COLO668 (cell line): ENCODE measurements at regions not wholly inside any gene's neighbourhood (a gene's known extent, or its start where the extent isn't known, plus 50 kb on each side); places are given as distances from the start of the nearest gene placed in this dataset.

Experiments used
- DNase-seq: peaks from one replicate; lab custom pipeline; 2025; ENCODE audit not compliant: unreplicated experiment; lab: John Stamatoyannopoulos, UW

DNA sequence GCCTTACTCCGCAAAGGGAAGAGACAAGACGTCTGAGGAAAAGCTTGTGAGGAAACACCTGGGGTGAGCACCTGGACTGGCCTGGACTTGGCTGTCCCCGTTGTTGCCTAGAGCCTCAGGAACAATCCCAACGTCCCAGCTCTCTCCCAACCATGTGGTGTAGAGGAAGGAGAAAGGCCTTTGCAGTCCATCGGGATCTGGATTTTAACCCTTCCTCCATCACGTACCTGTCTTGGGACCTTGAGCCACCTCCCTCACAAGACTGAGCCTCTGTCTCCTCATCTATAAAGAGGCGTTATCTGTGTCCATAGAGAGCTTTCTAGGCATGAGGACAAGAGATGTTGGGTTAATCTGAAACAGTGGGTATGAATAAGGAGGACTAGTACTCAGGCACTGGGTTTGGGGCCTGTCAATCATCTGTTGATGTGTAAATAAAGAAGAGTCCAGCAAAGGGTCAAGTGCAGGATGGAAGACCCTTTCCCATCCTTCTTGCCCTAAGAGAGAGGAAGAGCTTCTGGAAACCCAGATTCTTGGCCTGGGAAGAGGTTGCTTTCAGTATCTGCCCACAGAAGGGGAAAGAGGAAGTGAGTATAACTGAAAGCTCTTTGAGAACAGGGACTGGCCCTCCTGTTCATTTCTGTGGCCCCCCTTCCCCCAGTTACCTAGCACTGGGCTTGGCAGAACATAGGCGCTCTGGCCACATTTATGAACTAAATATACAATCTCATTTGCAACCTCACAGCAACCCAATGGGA is 137.1 kb downstream of the PJA1 start:
- DNase-seq, result no peak

DNA sequence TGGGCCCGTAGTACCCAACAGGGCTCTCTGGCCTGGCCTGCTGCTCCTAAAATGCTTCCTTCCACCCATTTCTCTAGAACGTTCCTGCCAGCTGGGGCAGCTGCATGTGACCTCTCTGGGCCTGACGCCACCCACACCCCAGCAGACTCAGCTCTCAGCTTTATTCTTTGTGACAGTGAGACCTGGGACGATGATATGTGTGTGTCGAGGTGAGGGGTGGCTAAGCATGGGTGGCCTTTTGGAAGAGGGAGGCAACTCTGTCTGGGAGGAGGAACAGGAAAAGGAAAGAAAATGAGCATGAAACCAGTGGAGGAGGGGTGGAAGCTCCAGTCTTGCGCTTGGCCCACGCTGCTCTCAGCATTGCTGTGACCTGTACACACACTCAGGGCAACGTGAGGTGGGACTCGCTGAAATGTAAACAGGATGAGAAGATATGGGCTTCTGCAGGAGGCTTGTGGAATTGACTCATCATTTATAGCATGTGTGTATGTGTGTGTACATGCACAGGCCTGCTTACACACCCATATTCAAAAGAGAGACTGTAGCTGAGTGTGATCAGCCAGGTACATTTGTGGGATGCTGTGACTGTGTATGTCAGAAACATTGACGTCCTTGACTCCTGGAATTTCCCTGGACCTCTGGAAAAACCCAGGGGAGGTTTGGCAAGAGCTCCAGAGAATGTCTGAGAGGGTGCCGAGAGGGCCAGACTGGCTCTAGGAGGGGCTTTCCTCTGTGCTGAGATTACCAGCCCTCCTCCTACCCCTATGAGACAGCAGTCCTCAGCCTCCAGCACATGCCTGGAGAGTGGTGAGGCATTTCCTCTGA is 137.9 kb downstream of the PJA1 start:
- DNase-seq, result no peak

DNA sequence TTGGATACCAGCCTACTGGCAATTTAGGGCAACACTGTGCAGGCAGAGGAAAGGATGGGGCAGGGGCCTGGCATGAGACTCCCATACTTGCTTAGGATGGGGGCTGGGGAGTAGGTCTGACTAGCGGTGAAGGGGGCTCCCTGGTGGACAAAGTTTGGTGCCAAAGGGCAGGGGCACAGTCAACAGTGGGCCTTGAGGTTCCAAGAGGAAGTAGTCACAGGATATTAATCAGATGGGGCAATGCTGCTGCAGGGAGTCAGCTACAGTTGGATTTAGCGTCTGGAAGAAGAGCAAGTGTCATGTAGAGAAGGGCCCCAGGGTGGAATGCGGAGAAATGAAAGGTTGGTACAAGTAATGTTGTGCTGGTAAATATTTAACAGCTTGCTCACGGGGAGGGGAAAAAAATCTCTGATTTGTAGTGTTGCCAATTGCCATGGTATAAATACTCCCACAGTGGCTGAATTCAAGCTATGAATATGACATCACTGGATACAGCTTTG is 139.4 kb downstream of the PJA1 start:
- DNase-seq, result no peak

DNA sequence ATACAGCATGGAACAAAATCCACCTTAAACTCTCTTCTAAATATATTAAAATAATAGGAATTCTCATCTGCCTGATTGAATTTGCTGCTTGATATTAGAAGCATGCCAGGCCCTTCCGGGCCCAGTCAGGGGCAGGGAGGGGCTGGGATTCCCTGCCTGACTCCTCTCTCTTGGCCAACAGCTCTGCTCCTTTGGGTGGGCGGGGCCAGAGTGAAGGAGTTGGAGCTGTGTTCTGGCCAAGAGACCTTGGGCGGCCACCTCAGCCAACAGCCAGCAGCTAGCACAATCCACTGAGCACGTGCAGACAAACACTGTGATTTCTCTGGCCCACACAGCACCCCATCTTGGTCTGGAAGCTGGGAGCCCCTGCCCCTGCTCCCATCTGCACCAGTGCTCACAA is 140.3 kb downstream of the PJA1 start:
- DNase-seq, result no peak

DNA sequence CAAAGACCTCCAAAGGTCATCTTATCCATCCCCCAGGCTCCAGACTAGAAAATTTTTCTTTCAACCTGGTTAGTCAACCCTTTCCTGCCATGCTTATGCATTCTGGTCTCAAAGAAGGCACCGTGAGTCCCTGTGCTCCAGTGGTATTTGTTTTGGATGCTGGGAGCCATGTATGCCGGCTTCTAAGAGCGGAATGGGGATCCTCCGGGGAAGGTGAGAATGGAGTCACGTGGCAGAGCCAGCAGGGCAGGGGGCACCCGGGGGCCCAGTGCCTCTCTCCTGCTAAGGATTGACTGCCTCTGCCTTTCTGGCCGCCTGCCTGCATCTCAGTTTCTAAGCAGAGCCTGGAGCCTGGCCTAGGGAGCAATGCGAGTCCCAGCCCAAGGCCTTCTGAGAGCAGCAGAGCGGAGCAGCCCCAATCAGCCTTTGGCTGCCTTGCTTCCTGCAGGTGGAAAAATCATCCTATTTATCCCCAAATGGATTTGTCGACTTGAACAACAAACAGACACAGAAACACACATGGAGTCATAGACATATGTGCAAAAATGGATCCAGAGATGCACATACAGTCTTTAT is 141.0 kb downstream of the PJA1 start:
- no peak for DNase-seq

DNA sequence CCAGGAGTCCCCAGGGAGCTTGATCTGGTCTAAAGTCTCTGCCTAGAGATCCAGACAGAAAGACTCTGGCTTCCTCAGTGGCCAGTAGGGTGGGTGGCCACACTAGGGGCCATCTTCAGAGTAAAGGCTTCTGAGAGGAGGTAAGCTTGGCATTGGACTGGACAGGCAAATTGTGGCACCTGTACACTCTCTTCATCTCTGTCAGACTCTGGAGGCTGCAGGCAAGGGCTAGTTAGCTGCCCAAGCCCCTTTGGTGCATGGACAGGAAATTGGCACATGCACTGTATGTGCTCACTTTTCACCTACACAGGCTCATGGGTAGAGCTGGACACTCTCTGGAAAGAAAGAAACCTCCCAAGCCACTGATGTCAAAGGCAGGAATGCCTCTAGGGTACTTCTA is 142.8 kb downstream of the PJA1 start:
- no peak for DNase-seq

DNA sequence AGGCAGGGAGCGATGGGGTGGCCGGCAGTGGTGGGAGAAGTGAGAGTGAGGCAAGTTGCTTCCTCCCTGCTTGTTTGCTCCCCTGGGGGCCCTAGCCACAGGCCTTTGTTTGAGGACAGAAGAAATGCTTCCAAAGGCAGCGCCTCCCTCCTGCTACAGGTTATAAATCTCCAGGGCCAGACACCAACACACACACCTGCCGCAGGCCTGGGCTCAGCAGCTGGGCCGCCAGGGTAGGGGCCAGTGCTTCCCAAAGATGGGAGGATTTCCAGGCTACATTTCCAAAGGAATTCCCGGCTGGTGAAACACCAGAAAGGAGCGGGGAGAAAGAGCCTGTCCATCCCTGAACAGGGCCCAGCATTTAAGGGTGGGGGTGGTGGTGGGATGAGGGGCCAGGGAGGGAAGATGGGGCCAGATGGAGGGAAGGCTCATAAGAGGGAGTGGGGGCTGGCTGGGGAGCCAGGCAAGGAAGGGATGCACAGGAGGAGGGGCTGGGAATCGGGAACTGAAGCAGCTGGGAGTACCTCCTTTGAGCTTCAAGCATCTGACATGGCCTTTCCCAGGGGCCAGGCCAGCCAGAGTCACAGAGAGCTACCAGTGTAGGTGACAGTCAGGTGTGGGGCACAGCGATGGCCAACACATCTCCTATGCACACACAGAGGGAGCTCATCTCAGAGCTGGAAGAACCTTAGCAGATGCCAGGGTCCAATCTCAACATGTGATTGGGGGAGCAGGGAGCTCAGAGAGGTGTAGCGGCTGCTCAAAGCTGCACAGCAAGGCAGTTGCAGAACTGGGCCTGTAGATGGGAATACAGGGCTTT is 143.9 kb downstream of the PJA1 start:
- DNase-seq, result no peak

DNA sequence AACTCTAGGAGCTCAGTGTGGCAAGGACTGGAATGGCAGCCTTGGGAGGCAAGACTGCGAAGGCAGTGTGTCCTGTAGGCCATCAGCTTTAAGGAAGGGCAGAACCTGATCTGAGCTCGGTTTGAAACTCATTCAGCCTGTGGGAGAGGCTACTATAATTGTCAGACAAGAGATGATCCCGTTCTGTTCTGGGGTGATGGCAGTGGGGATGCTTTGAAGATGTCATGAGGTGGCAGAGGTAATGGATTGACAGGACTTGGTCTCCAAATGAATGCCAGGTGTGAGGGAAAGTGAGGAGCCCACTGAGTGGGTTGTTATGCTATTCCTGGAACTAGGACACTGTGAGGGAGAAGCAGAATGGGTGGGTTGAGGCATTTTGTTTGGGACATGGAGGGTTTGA is 144.9 kb downstream of the PJA1 start:
- DNase-seq, result no peak

DNA sequence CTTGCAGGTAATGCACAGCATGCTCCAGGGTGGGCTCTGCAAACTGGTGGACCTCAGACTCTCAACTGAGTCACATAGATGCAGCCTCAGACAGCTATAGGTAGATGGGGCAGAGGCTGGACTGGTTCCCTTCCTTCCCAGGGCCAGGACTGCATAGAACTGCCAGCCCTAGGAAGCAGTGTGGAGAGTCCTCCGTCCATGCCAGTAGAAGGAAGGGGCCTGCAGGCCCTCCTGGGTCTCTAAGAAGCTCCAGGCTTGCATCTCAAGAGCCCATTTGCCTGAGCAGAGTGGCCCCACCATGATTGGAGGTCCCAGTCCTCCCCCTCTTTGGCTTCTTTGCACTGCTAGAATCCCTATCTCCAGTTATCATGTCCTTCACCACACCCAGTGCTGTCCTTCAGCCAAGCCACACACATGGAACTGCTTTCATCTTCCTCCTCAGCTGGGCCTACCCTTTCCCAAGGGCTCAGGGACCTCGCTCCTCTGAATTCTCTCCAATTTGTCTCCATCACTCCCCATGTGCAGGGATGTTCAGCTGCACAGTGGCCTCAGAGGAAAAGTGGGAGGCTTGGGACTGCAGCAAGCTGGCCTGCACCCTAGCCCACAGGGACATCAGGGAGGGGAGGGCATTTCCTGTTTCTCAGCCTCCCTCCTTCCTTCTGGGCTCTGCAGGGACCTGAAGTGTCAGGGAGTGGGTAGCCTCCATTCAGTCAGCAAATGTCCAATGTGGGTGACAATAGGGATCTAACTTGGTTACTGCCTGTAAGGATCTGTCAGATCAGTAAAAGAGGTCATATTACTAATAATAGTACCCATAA is 146.0 kb downstream of the PJA1 start:
- DNase-seq, result no peak

DNA sequence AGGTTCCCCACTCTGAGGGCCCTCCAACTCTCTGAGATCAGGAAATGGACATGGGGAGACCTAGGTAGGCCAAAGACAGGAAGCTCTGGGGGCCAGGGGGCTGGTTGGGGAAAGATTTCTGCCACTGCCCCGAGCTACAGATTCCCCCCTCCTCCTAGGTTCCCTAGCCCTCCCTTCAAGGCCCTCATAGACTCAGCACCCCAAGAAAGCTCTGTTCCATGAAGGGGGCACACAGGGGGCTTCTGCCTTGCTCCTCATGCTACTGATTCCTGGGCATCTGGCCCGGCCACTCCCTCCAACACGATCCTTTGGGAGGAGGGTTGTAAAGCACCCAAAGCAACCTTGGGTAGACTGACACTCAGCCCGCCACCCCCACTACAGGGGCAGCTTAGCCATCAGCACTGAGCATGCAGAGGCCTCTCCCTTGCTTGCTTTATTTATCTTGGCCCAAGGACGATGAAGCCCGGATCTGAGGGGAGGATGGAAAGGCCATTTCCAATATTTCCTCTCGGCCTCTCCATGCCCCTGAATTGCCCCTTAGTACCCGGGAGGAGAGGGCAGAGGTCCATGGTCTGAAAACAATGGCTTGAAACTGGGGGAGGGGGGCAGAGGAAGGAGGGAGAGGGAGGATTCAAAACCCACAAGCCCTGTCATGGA is 146.7 kb downstream of the PJA1 start:
- no peak for DNase-seq

DNA sequence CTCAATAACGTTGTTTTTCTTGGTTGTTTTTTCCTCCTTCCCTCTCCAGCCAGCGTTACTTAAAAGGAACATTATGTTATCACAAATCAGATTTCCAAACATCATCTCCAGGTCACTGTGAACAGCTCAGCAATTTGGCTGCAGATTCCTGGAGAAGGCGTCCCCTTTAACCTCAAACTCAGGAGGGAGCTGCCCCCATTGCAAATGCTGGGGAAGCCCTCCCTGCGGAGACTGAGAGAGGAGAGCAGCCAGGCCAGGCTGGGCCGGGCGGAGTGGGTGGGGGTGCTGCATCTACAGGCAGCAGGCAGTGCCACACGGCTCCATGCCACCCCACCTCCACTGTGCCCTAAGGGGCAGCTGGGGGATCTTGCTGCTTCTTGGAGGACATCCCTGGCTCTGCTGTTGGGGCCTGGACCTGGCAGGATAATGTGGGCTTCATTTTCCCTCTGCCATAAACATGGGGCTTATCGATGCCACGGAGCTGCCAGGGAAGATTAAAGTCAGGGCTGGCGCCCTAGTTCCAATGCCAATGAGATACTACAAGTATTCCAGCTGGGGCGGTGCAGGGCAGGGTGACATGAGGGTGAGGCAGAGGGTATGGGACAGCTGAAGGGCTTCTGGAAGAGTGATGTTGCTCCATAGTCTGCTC is 148.8 kb downstream of the PJA1 start:
- DNase-seq, result no peak

DNA sequence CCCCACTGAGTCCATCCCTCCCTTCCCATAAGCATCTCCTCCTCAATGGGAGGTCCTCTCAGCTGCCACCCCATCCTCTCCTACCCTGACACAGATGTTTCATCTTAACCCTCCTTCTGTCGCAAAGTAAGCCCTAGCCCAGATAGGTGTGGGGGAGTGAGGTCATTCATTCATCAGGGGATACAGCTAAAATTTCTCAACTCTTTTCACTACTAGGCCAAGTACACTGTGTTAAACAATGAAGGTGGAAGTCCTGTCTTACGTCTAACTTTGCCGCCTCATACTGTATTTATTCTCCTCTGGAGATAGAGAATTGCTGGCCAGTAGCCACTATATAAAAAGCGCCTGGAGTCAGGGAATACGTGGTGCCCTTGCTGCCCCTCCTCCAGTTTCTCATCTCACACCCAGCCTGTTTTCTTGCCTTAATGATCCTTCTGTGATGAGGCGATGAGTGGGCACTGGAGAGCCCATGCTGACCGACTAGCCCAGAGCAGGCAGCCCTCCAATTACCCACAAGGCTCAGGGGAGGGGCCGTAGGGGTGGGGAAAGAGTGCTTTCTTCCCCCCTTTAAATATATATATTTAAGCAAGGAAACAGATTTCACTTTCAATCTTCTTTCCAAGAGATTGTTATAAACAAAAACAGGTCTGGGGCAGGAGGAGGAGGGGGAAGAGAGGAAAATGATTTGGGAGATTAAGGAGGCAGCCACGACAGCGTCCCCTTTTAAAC is 149.5 kb downstream of the PJA1 start:
- no peak for DNase-seq

DNA sequence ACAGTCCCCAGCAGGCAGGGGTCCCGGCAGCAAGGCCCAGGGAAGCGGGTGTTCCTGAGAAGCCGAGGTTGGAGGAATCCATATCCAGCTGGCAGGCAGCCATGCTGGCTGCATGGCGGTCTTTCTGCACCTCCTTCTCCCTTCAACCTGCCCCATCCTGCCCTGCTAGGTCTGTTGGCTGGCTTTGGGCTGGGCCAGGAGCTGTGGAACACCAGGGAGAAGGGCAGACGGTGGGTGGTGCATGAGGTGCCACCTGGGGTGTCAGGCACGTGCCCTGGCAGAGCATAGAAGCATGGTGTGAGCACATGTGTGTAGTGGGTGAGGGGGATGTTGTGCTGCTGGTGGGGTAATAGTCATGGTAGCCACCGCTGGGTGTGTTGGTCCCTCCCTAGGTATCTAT is 150.1 kb downstream of the PJA1 start:
- no peak for DNase-seq

DNA sequence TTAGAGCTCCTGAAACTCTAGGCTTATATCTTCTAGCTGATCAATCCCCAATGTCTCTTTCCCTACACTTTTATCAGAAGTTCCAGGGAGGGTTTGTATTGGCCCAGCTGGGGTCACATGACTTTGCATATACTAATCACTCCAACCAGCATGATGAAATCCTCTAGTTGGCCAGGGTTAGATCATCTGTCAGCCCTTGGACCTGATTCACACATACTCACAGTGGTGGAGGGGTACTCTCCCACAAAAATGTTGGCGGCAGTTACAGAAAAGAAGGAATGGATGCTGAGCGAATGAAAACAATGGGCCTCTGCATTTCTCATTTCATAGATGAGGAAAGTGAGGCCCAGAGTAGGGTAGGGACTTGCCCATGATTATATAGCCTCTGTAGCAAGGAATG is 151.1 kb downstream of the PJA1 start:
- no peak for DNase-seq

DNA sequence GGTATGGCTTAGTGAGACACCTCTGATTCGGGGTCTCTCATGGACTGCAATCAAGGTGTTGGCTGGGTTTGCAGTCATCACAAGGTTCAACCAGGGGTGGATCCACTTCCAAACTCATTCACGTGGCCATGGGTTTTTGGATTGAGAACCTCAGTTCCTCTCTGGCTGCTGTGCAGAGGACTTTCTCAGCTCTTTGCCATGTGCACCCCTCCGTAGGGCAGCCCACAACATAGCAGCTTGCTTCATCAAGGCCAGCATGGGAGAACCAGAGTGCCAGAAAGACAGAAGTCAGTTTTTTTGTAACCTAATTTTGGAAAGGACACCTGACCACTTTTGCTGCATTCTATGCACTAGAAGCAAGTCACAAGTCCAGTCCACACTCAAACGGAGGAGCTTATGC is 154.9 kb downstream of the PJA1 start:
- no peak for DNase-seq

DNA sequence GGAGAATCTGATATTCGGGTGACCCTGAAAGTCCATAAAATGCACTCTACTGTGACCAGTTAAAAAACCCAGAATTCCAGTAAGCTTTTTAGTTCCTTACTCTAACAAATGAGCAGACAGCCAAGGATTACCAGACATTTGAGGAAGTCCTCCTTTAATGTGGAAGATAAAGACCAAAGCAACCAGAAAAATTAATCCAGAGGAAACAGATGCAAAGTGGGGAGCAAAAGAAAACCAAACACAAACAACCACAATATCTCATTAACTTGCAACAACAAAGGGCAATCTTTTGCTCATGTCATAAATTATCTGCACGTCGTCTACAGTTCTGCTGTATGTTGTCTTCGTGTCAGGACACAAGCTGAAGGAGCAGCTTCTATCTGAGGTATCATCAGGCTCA is 164.4 kb downstream of the PJA1 start:
- DNase-seq, result no peak

DNA sequence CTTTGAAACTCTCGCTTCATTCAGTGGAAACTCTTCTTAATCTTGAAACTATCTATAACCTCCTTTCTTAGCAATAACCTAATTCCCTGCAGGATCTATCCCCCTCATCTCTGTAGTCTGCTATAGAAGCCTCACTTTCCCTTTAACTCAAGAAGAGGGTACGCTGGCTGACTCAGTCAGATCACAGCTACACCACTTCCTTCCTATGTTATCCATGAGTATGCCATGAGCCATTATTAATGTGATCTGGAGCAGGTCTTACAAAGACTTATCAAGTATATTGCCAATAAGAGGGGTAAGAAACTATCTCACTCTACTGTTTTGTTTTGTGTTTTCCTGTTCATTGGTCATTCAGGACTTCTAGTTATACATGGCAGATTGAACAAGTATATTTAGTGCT is 165.3 kb downstream of the PJA1 start:
- no peak for DNase-seq

DNA sequence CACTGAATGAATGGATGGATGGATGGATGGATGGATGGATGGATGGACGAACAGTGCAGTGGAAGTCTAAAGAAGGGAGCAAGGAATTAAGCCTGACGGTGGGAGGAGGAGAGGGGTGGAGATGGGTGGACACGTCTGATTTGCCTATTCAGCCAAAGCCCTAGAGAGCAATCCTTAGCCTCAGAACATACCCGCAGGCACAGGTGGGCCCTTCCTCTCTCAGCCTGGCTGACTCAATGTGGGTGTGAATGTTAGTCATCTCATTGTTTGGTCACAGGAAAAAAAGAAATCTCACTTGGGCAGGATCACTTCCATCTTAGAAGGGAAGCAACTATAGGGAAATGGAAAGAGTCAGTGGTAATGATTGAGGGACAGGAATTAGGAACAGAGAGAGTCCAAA is 165.9 kb downstream of the PJA1 start:
- no peak for DNase-seq

DNA sequence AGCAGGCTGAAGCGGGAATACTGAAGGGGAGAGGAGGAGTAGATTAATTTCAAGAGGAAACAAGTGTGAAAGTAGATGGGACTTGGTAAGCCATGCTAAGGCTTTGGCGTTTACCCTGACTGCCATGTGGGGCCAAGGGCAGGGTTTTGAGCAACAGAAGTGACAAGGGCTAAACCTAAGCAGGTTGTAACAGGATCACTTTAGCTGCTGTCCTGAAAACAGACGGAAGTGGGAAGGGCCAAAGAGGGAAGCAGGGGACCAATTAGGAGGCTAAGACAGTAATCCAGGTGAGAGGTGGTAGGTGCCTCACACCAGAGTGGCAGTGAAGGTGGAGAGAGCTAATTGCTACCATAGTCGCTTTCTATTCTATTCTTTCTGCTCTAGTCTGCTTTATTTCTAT is 166.5 kb downstream of the PJA1 start:
- DNase-seq, result no peak
